ENCODE measurements at regions not wholly inside any gene's neighbourhood (a gene's known extent, or its start where the extent isn't known, plus 50 kb on each side); places are given as distances from the start of the nearest gene placed in this dataset.

DNA sequence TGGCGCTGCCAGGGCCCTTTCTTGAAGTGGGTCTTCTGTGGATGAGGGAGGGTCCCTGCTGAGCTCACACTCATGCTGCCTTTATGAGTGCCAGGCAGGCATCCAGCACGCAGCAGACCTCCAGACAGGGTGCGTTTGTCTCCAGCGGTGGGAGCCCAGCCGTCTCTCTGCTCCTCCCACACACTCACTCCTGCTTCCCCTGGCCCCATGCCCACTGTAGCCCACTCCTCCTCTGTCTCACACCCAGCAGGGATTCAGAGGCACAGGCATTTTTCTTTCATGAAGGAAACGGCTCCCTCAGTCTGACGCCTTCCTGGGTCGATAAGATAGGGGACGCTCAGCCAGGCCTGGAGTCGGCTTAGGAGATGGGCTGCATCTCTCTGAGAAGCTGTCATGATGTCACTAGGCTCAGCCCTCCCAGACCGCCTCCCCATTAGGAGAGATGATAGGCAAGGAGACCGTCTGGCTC, 183.9 kb upstream of the NCAM1 start:
- no peak overlapping the region for H2BK20ac ChIP-seq (ENCODE audit: low read depth, low read length)
- no peak overlapping the region for H2AK5ac ChIP-seq (ENCODE audit: low read depth, low read length)
- H2AFZ ChIP-seq (replicated peaks; ENCODE audit: low read length, poor library complexity) = no peak overlapping the region
- no peaks in the 10 kb centered on the region for H3K9me3 ChIP-seq (ENCODE audit: control insufficient read depth, insufficient read depth, low read length)
- ATAC-seq (ENCODE audit: low read depth) (no peak), DNase-seq (no peak)
- ChIA-PET CTCF (no interaction called here), POLR2A (ENCODE audit: unreplicated experiment) (interaction anchor here (0.6 kb wide), 1 partner anchor 519 kb away, joined by 3 read pairs; no protein-coding TSS in a partner anchor)
- in situ Hi-C loops (cut with MboI; ENCODE audit: low sequenced_read_pairs) (no loop called here), intact Hi-C loops (cut with micrococcal nuclease) (no loop called here), dilution Hi-C loops (cut with HindIII; ENCODE audit: low sequenced_read_pairs, unreplicated experiment) (no loop called here)
- no peaks in the 10 kb centered on the region for H3K27me3 ChIP-seq (ENCODE audit: control insufficient read depth, insufficient read depth, low read length)
- no peak overlapping the region for H3K56ac ChIP-seq (ENCODE audit: extremely low read depth, insufficient read depth, low read length)
- H3K23ac ChIP-seq (ENCODE audit: low read depth, low read length) = no peak overlapping the region
- no peak overlapping the region for H4K5ac ChIP-seq (ENCODE audit: low read depth, low read length)
- no peak overlapping the region for H3K27ac ChIP-seq (ENCODE audit: insufficient read depth, low read length)
- H4K8ac ChIP-seq (ENCODE audit: low read depth in 2 of 2, low read length in 2 of 2) = no peak overlapping the region
- H3K9ac ChIP-seq (ENCODE audit: low read depth, low read length) = no peak overlapping the region
- no peak overlapping the region for H2BK5ac ChIP-seq (ENCODE audit: low read depth, low read length, poor library complexity, severe bottlenecking)
- no TSS peak for BruUV-seq (replicated peaks)
- H3K4me3 ChIP-seq (ENCODE audit: insufficient read depth, low read depth, low read length) = no peak overlapping the region
- no peaks in the 10 kb centered on the region for H3K79me1 ChIP-seq (ENCODE audit: low read depth in 1 of 2, low read length in 2 of 2)
- no CpG with 5 or more reads among the region's 12 CpGs for WGBS, 2 experiments (ENCODE audit: extremely low coverage in 2 of 2, insufficient read length in 1 of 2)
- H3K4ac ChIP-seq (ENCODE audit: low read depth, low read length) = no peak overlapping the region
- no peak overlapping the region for H4K91ac ChIP-seq (ENCODE audit: insufficient read depth, low read depth, low read length)
- no peaks in the 10 kb centered on the region for H3K4me1 ChIP-seq (ENCODE audit: control insufficient read depth, insufficient read depth, low read length)
- H4K20me1 ChIP-seq (ENCODE audit: insufficient read depth, low read length) = no peaks in the 10 kb centered on the region
- H2BK15ac ChIP-seq (ENCODE audit: low read depth, low read length) = no peak overlapping the region
- no peak overlapping the region for H2BK120ac ChIP-seq (ENCODE audit: low read depth, low read length)
- no peaks in the 10 kb centered on the region for H3K9me1 ChIP-seq (ENCODE audit: insufficient read depth, low read length)
- no peak overlapping the region for H2AK9ac ChIP-seq (replicated peaks; ENCODE audit: low read depth, low read length, poor library complexity)
- TF ChIP-seq MAFK (IDR thresholded peaks at IDR 0.05; ENCODE audit: low read depth, low read length) (no peak), ELK1 (IDR thresholded peaks at IDR 0.05; ENCODE audit: borderline replicate concordance, low read depth, low read length) (no peak), MAZ (IDR thresholded peaks at IDR 0.05; ENCODE audit: borderline replicate concordance, low read depth, low read length) (no peak), RAD21 (IDR thresholded peaks at IDR 0.05; ENCODE audit: low read length) (no peak), CHD1 (IDR thresholded peaks at IDR 0.05; ENCODE audit: low read depth, low read length) (no peak), FOS (IDR thresholded peaks at IDR 0.05; ENCODE audit: low read depth, low read length) (no peak), RCOR1 (IDR thresholded peaks at IDR 0.05; ENCODE audit: insufficient replicate concordance, low read length) (no peak), POLR2A (IDR thresholded peaks at IDR 0.05; ENCODE audit: low read depth, low read length) (no peak), NFE2L2 (IDR thresholded peaks at IDR 0.05; ENCODE audit: low read depth, low read length) (no peak), BHLHE40 (IDR thresholded peaks at IDR 0.05; ENCODE audit: low read depth, low read length) (no peak), MXI1 (IDR thresholded peaks at IDR 0.05; ENCODE audit: borderline replicate concordance, low read depth, low read length) (no peak), RFX5 (IDR thresholded peaks at IDR 0.05; ENCODE audit: low read depth, low read length) (no peak), CEBPB (IDR thresholded peaks at IDR 0.05; ENCODE audit: low read depth, low read length) (no peak), SMC3 (IDR thresholded peaks at IDR 0.05; ENCODE audit: low read depth, low read length) (no peak)
- TF ChIP-seq, protein P1, sequence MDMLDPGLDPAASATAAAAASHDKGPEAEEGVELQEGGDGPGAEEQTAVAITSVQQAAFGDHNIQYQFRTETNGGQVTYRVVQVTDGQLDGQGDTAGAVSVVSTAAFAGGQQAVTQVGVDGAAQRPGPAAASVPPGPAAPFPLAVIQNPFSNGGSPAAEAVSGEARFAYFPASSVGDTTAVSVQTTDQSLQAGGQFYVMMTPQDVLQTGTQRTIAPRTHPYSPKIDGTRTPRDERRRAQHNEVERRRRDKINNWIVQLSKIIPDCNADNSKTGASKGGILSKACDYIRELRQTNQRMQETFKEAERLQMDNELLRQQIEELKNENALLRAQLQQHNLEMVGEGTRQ (IDR thresholded peaks at IDR 0.05; ENCODE audit: low read depth, low read length) = no peak
- TF ChIP-seq, protein P2, sequence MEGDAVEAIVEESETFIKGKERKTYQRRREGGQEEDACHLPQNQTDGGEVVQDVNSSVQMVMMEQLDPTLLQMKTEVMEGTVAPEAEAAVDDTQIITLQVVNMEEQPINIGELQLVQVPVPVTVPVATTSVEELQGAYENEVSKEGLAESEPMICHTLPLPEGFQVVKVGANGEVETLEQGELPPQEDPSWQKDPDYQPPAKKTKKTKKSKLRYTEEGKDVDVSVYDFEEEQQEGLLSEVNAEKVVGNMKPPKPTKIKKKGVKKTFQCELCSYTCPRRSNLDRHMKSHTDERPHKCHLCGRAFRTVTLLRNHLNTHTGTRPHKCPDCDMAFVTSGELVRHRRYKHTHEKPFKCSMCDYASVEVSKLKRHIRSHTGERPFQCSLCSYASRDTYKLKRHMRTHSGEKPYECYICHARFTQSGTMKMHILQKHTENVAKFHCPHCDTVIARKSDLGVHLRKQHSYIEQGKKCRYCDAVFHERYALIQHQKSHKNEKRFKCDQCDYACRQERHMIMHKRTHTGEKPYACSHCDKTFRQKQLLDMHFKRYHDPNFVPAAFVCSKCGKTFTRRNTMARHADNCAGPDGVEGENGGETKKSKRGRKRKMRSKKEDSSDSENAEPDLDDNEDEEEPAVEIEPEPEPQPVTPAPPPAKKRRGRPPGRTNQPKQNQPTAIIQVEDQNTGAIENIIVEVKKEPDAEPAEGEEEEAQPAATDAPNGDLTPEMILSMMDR (conservative IDR thresholded peaks at IDR 0.05; ENCODE audit: low read depth, low read length) = no peak
- no peak overlapping the region for H3K4me2 ChIP-seq (ENCODE audit: low read depth, low read length)
- no peak overlapping the region for H3K14ac ChIP-seq (replicated peaks; ENCODE audit: low read depth, low read length)
- no peak overlapping the region for H3K18ac ChIP-seq (ENCODE audit: low read depth, low read length)
- no peaks in the 10 kb centered on the region for H3K36me3 ChIP-seq (ENCODE audit: control insufficient read depth, insufficient read depth, low read length)
